ENCODE measurements at regions not wholly inside any gene's neighbourhood (a gene's known extent, or its start where the extent isn't known, plus 50 kb on each side); places are given as distances from the start of the nearest gene placed in this dataset.

DNA sequence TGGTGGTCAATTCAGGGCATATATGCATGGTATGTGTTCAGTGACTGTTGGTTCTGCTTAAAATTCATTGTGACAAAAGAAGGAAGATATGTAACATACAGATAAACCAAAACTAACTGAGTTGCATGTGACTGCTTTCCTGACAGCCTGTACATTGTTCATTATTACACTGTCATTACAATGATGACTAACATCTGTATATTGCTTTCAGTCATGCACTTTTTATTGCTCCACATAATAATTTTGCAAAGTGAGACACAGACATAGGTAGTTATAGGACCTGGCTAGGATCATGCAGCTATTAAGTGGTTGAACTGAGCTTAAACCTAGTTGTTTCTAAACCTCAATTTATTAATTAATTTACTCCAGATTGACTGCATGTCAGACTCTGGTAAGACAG lies 703.2 kb downstream of the HDGFL1 start:
- Histone ChIP-seq H3K79me2 (ENCODE audit: control insufficient read depth, insufficient read depth, low read length) (no peaks in the 10 kb centered on the region), H3K4me1 (ENCODE audit: control insufficient read depth, extremely low read depth, insufficient read depth, low read length) (no peaks in the 10 kb centered on the region), H3K27me3 (ENCODE audit: control insufficient read depth, insufficient read depth, low read length) (no peaks in the 10 kb centered on the region), H3K27ac (ENCODE audit: insufficient read depth, low read length) (no peak overlapping the region), H4K20me1 (ENCODE audit: control insufficient read depth, extremely low read depth, insufficient read depth, low read length) (no peaks in the 10 kb centered on the region), H3K9ac (ENCODE audit: insufficient read depth, low read length) (no peak overlapping the region), H3K9me3 (ENCODE audit: control insufficient read depth, insufficient read depth, low read depth, low read length) (no peaks in the 10 kb centered on the region), H2AFZ (ENCODE audit: low read length) (no peak overlapping the region), H3K4me3 (replicated peaks in 1 of 4; ENCODE audit: control extremely low read depth in 1 of 4, insufficient read depth in 1 of 4, low read depth in 3 of 4, low read length in 4 of 4) (no peak overlapping the region), H3K4me2 (ENCODE audit: extremely low read depth, insufficient read depth, low read length) (no peak overlapping the region), H3K36me3 (ENCODE audit: control insufficient read depth, insufficient read depth, low read length) (no peaks in the 10 kb centered on the region)
- DNase-seq (ENCODE audit: low read depth in 2 of 2), result no peak
- TF ChIP-seq EZH2 (IDR thresholded peaks at IDR 0.05; ENCODE audit: low read length, missing control alignments), result no peak
- TF ChIP-seq, protein P1, sequence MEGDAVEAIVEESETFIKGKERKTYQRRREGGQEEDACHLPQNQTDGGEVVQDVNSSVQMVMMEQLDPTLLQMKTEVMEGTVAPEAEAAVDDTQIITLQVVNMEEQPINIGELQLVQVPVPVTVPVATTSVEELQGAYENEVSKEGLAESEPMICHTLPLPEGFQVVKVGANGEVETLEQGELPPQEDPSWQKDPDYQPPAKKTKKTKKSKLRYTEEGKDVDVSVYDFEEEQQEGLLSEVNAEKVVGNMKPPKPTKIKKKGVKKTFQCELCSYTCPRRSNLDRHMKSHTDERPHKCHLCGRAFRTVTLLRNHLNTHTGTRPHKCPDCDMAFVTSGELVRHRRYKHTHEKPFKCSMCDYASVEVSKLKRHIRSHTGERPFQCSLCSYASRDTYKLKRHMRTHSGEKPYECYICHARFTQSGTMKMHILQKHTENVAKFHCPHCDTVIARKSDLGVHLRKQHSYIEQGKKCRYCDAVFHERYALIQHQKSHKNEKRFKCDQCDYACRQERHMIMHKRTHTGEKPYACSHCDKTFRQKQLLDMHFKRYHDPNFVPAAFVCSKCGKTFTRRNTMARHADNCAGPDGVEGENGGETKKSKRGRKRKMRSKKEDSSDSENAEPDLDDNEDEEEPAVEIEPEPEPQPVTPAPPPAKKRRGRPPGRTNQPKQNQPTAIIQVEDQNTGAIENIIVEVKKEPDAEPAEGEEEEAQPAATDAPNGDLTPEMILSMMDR (conservative IDR thresholded peaks at IDR 0.05 in 1 of 2, IDR thresholded peaks at IDR 0.05 in 1 of 2; ENCODE audit: low read depth in 1 of 2, low read length in 2 of 2), result no peak

- DNase-seq (ENCODE audit: low read depth in 2 of 2), result no peak
- Histone ChIP-seq H3K36me3 (ENCODE audit: control insufficient read depth, insufficient read depth, low read length) (no peaks in the 10 kb centered on the region), H3K9ac (ENCODE audit: insufficient read depth, low read length) (no peak overlapping the region), H2AFZ (ENCODE audit: low read length) (no peak overlapping the region), H3K27ac (ENCODE audit: insufficient read depth, low read length) (no peak overlapping the region), H3K4me3 (replicated peaks in 1 of 4; ENCODE audit: control extremely low read depth in 1 of 4, insufficient read depth in 1 of 4, low read depth in 3 of 4, low read length in 4 of 4) (no peak overlapping the region), H3K4me1 (ENCODE audit: control insufficient read depth, extremely low read depth, insufficient read depth, low read length) (no peaks in the 10 kb centered on the region), H3K79me2 (ENCODE audit: control insufficient read depth, insufficient read depth, low read length) (no peaks in the 10 kb centered on the region), H4K20me1 (ENCODE audit: control insufficient read depth, extremely low read depth, insufficient read depth, low read length) (no peaks in the 10 kb centered on the region), H3K4me2 (ENCODE audit: extremely low read depth, insufficient read depth, low read length) (no peak overlapping the region), H3K9me3 (ENCODE audit: control insufficient read depth, insufficient read depth, low read depth, low read length) (no peaks in the 10 kb centered on the region), H3K27me3 (ENCODE audit: control insufficient read depth, insufficient read depth, low read length) (no peaks in the 10 kb centered on the region)
- no peak for TF ChIP-seq EZH2 (IDR thresholded peaks at IDR 0.05; ENCODE audit: low read length, missing control alignments)
- TF ChIP-seq, protein P1 (conservative IDR thresholded peaks at IDR 0.05 in 1 of 2, IDR thresholded peaks at IDR 0.05 in 1 of 2; ENCODE audit: low read depth in 1 of 2, low read length in 2 of 2), result no peak
These were observed 708.3 kb downstream of the HDGFL1 start for GRCh38 chr6:23277521-23278179.

GRCh38 chr6:23278180-23278532 lies 708.8 kb downstream of the HDGFL1 start:
- no peaks in the 10 kb centered on the region for H3K9me3 ChIP-seq (ENCODE audit: control insufficient read depth, insufficient read depth, low read depth, low read length)
- no peak for DNase-seq (ENCODE audit: low read depth in 2 of 2)
- TF ChIP-seq, protein P1 (conservative IDR thresholded peaks at IDR 0.05 in 1 of 2, IDR thresholded peaks at IDR 0.05 in 1 of 2; ENCODE audit: low read depth in 1 of 2, low read length in 2 of 2), result no peak
- TF ChIP-seq EZH2 (IDR thresholded peaks at IDR 0.05; ENCODE audit: low read length, missing control alignments), result no peak
- no peaks in the 10 kb centered on the region for H3K27me3 ChIP-seq (ENCODE audit: control insufficient read depth, insufficient read depth, low read length)
- no peaks in the 10 kb centered on the region for H3K36me3 ChIP-seq (ENCODE audit: control insufficient read depth, insufficient read depth, low read length)
- H3K79me2 ChIP-seq (ENCODE audit: control insufficient read depth, insufficient read depth, low read length), result no peaks in the 10 kb centered on the region
- no peaks in the 10 kb centered on the region for H4K20me1 ChIP-seq (ENCODE audit: control insufficient read depth, extremely low read depth, insufficient read depth, low read length)
- no peak overlapping the region for H3K9ac ChIP-seq (ENCODE audit: insufficient read depth, low read length)
- no peak overlapping the region for H3K27ac ChIP-seq (ENCODE audit: insufficient read depth, low read length)
- no peak overlapping the region for H3K4me2 ChIP-seq (ENCODE audit: extremely low read depth, insufficient read depth, low read length)
- no peak overlapping the region for H2AFZ ChIP-seq (ENCODE audit: low read length)
- H3K4me3 ChIP-seq (replicated peaks in 1 of 4; ENCODE audit: control extremely low read depth in 1 of 4, insufficient read depth in 1 of 4, low read depth in 3 of 4, low read length in 4 of 4), result no peak overlapping the region
- H3K4me1 ChIP-seq (ENCODE audit: control insufficient read depth, extremely low read depth, insufficient read depth, low read length), result no peaks in the 10 kb centered on the region
